Breast epithelium (tissue), 4 donors: ENCODE measurements at regions not wholly inside any gene's neighbourhood (a gene's known extent, or its start where the extent isn't known, plus 50 kb on each side); places are given as distances from the start of the nearest gene placed in this dataset.

Source experiments
- DNase-seq, 2 donors: peaks; one replicate each; pipeline ENCODE4 v3.0.0-alpha.2; 2019; ENCODE audit warnings: low spot score in 2 of 2
- H3K27ac ChIP-seq, 2 donors: fragments of 200-600 bp; sonication (generic) in 1 of 2; one replicate each; pipeline ENCODE4 v1.5.1; 2016 to 2019; ENCODE audit warnings: mild to moderate bottlenecking in 1 of 2
- H3K27me3 ChIP-seq, 2 donors: fragments of 200-600 bp; sonication (generic) in 1 of 2; one replicate each; pipeline versions ENCODE4 v1.5.1 to v1.6.0; 2017 to 2019; ENCODE audit warnings: control low read depth in 1 of 2, mild to moderate bottlenecking in 1 of 2
- H3K36me3 ChIP-seq: fragments of 200-600 bp; one replicate; pipeline ENCODE4 v1.5.1; 2019
- H3K4me1 ChIP-seq, 2 donors: fragments of 200-600 bp; sonication (generic); one replicate each; pipeline ENCODE4 v1.5.1; 2016 to 2019; ENCODE audit warnings: control low read depth in 1 of 2
- H3K4me3 ChIP-seq, 3 donors: fragments of 200-600 bp; sonication (generic); 1 replicate in 2 of 3; 2 replicates in 1 of 3; pipeline ENCODE4 v1.5.1; 2016 to 2019; ENCODE audit warnings: mild to moderate bottlenecking in 3 of 3, moderate library complexity in 2 of 3
- H3K9me3 ChIP-seq, 2 donors: fragments of 200-600 bp; sonication (generic) in 1 of 2; one replicate each; pipeline ENCODE4 v1.5.1; 2016 to 2019; ENCODE audit warnings: control low read depth in 1 of 2
- CTCF ChIP-seq, 3 donors: fragments of 450-650 bp; IDR thresholded peaks; one replicate each; pipeline ENCODE4 v1.5.1; 2016 to 2017; ENCODE audit warnings: antibody characterized with exemption in 3 of 3, mild to moderate bottlenecking in 3 of 3, moderate library complexity in 3 of 3
- POLR2A ChIP-seq: fragments of 450-650 bp; IDR thresholded peaks from one replicate; pipeline ENCODE4 v1.6.1; 2016; ENCODE audit warnings: antibody characterized with exemption, mild to moderate bottlenecking, moderate library complexity
- POLR2AphosphoS5 ChIP-seq, 3 donors: sonication (generic); formaldehyde crosslinking; IDR thresholded peaks; one replicate each; pipeline ENCODE4 v1.6.1; 2017; ENCODE audit warnings: antibody characterized with exemption in 3 of 3
- intact Hi-C: fragments of 100-400 bp; cut with DNase I; formaldehyde crosslinking; loops from one replicate; pipeline ENCODE4 v1.15.1; 2023; ENCODE audit warnings: low total_unique reads

- no peaks in the 10 kb centered on the region for H3K36me3 ChIP-seq
- no peaks in the 10 kb centered on the region for H3K27me3 ChIP-seq
- TF ChIP-seq POLR2A (no peak), CTCF (IDR thresholded peaks at IDR 0.05) (no peak), POLR2AphosphoS5 (IDR thresholded peaks at IDR 0.05) (no peak)
- H3K9me3 ChIP-seq, result peaks cover 0 to 7% of the 10 kb centered on the region in 2 donors
- no peak for DNase-seq
- H3K4me1 ChIP-seq, result no peaks in the 10 kb centered on the region
- intact Hi-C loops, result no loop called here
- H3K4me3 ChIP-seq, result no peak overlapping the region
- H3K27ac ChIP-seq, result no peak overlapping the region
These were observed 86.1 kb upstream of the ADAMTS2 start for GRCh38 chr5:179431221-179431824.

- no peak for DNase-seq
- intact Hi-C loops, result no loop called here
- no peaks in the 10 kb centered on the region for H3K27me3 ChIP-seq
- no peaks in the 10 kb centered on the region for H3K4me1 ChIP-seq
- H3K27ac ChIP-seq, result no peak overlapping the region
- no peak for TF ChIP-seq POLR2AphosphoS5 (IDR thresholded peaks at IDR 0.05)
- no peaks in the 10 kb centered on the region for H3K36me3 ChIP-seq
- peaks cover 0 to 7% of the 10 kb centered on the region in 2 donors for H3K9me3 ChIP-seq
- H3K4me3 ChIP-seq, result no peak overlapping the region
These were observed 85.2 kb upstream of the ADAMTS2 start for GRCh38 chr5:179430193-179431175.

GRCh38 chr5:179427676-179428056 is 82.4 kb upstream of the ADAMTS2 start:
- H3K9me3 ChIP-seq, result peaks cover 0 to 2% of the 10 kb centered on the region in 2 donors
- no peaks in the 10 kb centered on the region for H3K27me3 ChIP-seq
- no peak for DNase-seq
- no peaks in the 10 kb centered on the region for H3K4me1 ChIP-seq
- TF ChIP-seq POLR2AphosphoS5 (IDR thresholded peaks at IDR 0.05), result no peak
- TF ChIP-seq POLR2A, result no peak
- no peak for TF ChIP-seq CTCF (IDR thresholded peaks at IDR 0.05)
- no peak overlapping the region for H3K27ac ChIP-seq
- H3K4me3 ChIP-seq, result no peak overlapping the region
- intact Hi-C loops, result no loop called here
- no peaks in the 10 kb centered on the region for H3K36me3 ChIP-seq

GRCh38 chr5:179427032-179427675 is 81.9 kb upstream of the ADAMTS2 start:
- intact Hi-C loops, result no loop called here
- H3K4me3 ChIP-seq, result no peak overlapping the region
- no peaks in the 10 kb centered on the region for H3K4me1 ChIP-seq
- no peak overlapping the region for H3K27ac ChIP-seq
- no peak for DNase-seq
- H3K36me3 ChIP-seq, result no peaks in the 10 kb centered on the region
- H3K9me3 ChIP-seq, result no peaks in the 10 kb centered on the region
- TF ChIP-seq POLR2A (no peak), CTCF (IDR thresholded peaks at IDR 0.05) (no peak), POLR2AphosphoS5 (IDR thresholded peaks at IDR 0.05) (no peak)
- H3K27me3 ChIP-seq, result no peaks in the 10 kb centered on the region

- no peaks in the 10 kb centered on the region for H3K9me3 ChIP-seq
- H3K4me3 ChIP-seq, result no peak overlapping the region
- no peaks in the 10 kb centered on the region for H3K4me1 ChIP-seq
- H3K27ac ChIP-seq, result no peak overlapping the region
- TF ChIP-seq CTCF (IDR thresholded peaks at IDR 0.05) (no peak), POLR2A (no peak), POLR2AphosphoS5 (IDR thresholded peaks at IDR 0.05) (no peak)
- intact Hi-C loops, result no loop called here
- no peaks in the 10 kb centered on the region for H3K36me3 ChIP-seq
- H3K27me3 ChIP-seq, result no peaks in the 10 kb centered on the region
- DNase-seq, result no peak
These were observed 77.7 kb upstream of the ADAMTS2 start for GRCh38 chr5:179422908-179423481.
